PC-9 (cell line): ENCODE measurements at regions not wholly inside any gene's neighbourhood (a gene's known extent, or its start where the extent isn't known, plus 50 kb on each side); places are given as distances from the start of the nearest gene placed in this dataset.

ENCODE experiments used
- BruUV-seq: library from RNA; stranded (reverse); fragments of 400-500 nt; replicated peaks from 2 replicates; lab custom pipeline; 2021; lab: Mats Ljungman, UMichigan
- CTCF ChIA-PET: fragments of 300-600 bp; sonication (Branson Sonifier 250); formaldehyde crosslinking; loops from one replicate; lab custom pipeline; 2022; ENCODE audit warnings: antibody characterized with exemption; lab: Charles Lee
- POLR2A ChIA-PET: fragments of 300-600 bp; sonication (Branson Sonifier 250); formaldehyde crosslinking; loops from one replicate; lab custom pipeline; 2022; ENCODE audit warnings: antibody characterized with exemption; ENCODE audit not compliant: unreplicated experiment; lab: Charles Lee
- DNase-seq, 2 experiments: peaks; one replicate each; pipeline versions ENCODE4 v3.0.0 to v3.0.0-alpha.2; 2015 to 2022; ENCODE audit warnings: mixed read lengths in 1 of 2
- H2AFZ ChIP-seq: fragments of 200-600 bp; sonication (generic); 2 replicates; pipeline ENCODE4 v1.8.1; 2017; ENCODE audit warnings: antibody characterized with exemption
- H3F3A ChIP-seq: fragments of 200-600 bp; sonication (generic); 2 replicates; pipeline ENCODE4 v1.8.1; 2017; ENCODE audit warnings: antibody characterized with exemption, mild to moderate bottlenecking, low read depth; ENCODE audit not compliant: insufficient read depth
- H3K27ac ChIP-seq: fragments of 200-600 bp; sonication (generic); 2 replicates; pipeline ENCODE4 v1.6.1; 2016; ENCODE audit warnings: mixed run types
- H3K27me3 ChIP-seq: fragments of 200-600 bp; sonication (generic); 2 replicates; pipeline ENCODE4 v1.6.1; 2016; ENCODE audit warnings: low read depth, mixed run types; ENCODE audit not compliant: insufficient read depth
- H3K36me3 ChIP-seq: fragments of 200-600 bp; sonication (generic); 2 replicates; pipeline ENCODE4 v1.6.1; 2016; ENCODE audit warnings: low read depth, mixed run types
- H3K4me1 ChIP-seq: fragments of 200-600 bp; sonication (generic); replicated peaks from 2 replicates; pipeline ENCODE4 v1.6.1; 2016; ENCODE audit warnings: mixed run types; ENCODE audit not compliant: insufficient read depth
- H3K4me2 ChIP-seq: fragments of 200-600 bp; sonication (generic); 2 replicates; pipeline ENCODE4 v1.6.1; 2017; ENCODE audit warnings: mixed run types
- H3K4me3 ChIP-seq: fragments of 200-600 bp; sonication (generic); 2 replicates; pipeline ENCODE4 v1.6.1; 2016; ENCODE audit warnings: mixed run types
- H3K79me2 ChIP-seq: fragments of 200-600 bp; sonication (generic); 2 replicates; pipeline ENCODE4 v1.6.1; 2017; ENCODE audit warnings: low read depth, mixed run types
- H3K9me2 ChIP-seq: fragments of 200-600 bp; sonication (generic); 2 replicates; pipeline ENCODE4 v1.8.1; 2017; ENCODE audit warnings: mild to moderate bottlenecking; ENCODE audit not compliant: insufficient read depth
- H3K9me3 ChIP-seq: fragments of 200-600 bp; sonication (generic); 2 replicates; pipeline ENCODE4 v1.8.1; 2016; ENCODE audit warnings: low read depth; ENCODE audit not compliant: insufficient read depth
- H4K20me1 ChIP-seq: fragments of 200-600 bp; sonication (generic); 2 replicates; pipeline ENCODE4 v1.8.1; 2017; ENCODE audit not compliant: insufficient read depth
- CTCF ChIP-seq: fragments of 200-600 bp; sonication (generic); conservative IDR thresholded peaks from 2 replicates; pipeline ENCODE4 v1.6.1; 2017; ENCODE audit warnings: mixed run types, antibody characterized with exemption, mild to moderate bottlenecking, moderate library complexity
- EZH2 ChIP-seq: fragments of 200-600 bp; sonication (generic); IDR thresholded peaks from 2 replicates; pipeline ENCODE4 v1.8.0; 2017; ENCODE audit warnings: antibody characterized with exemption, low read depth
- intact Hi-C: fragments of 100-400 bp; cut with micrococcal nuclease; formaldehyde crosslinking; loops from one replicate; pipeline ENCODE4 v1.10.0; 2022; ENCODE audit not compliant: unreplicated experiment

- H3K4me1 ChIP-seq, result no peaks in the 10 kb centered on the region
- H3K9me2 ChIP-seq, result no peaks in the 10 kb centered on the region
- no peak overlapping the region for H3K27ac ChIP-seq
- no peaks in the 10 kb centered on the region for H3K79me2 ChIP-seq
- DNase-seq, result no peak
- BruUV-seq, result no TSS peak
- intact Hi-C loops, result no loop called here
- no peaks in the 10 kb centered on the region for H3F3A ChIP-seq
- POLR2A ChIA-PET, result no interaction called here
- H3K4me2 ChIP-seq, result no peak overlapping the region
- no peak overlapping the region for H2AFZ ChIP-seq
- no peaks in the 10 kb centered on the region for H3K36me3 ChIP-seq
- no peaks in the 10 kb centered on the region for H3K9me3 ChIP-seq
- TF ChIP-seq EZH2 (no peak), CTCF (no peak)
- no peaks in the 10 kb centered on the region; the same call in 1 of the 2 replicates for H3K27me3 ChIP-seq
- CTCF ChIA-PET, result no interaction called here
- H4K20me1 ChIP-seq, result peaks cover 3% of the 10 kb centered on the region; the same call in 1 of the 2 replicates
- no peak overlapping the region for H3K4me3 ChIP-seq
Measured at GRCh38 chr2:76667821-76668271, 854.3 kb downstream of the LRRTM4 start.

GRCh38 chr2:76642129-76642528, 880.0 kb downstream of the LRRTM4 start:
- H3K4me1 ChIP-seq, result no peaks in the 10 kb centered on the region
- H3K9me3 ChIP-seq, result no peaks in the 10 kb centered on the region
- H3K79me2 ChIP-seq, result no peaks in the 10 kb centered on the region
- H3K4me3 ChIP-seq, result no peak overlapping the region
- H3F3A ChIP-seq, result no peaks in the 10 kb centered on the region
- intact Hi-C loops, result no loop called here
- H3K27me3 ChIP-seq, result peaks cover 10% of the 10 kb centered on the region; the same call in 1 of the 2 replicates
- H3K9me2 ChIP-seq, result no peaks in the 10 kb centered on the region; the same call in 1 of the 2 replicates
- no peaks in the 10 kb centered on the region; the same call in 1 of the 2 replicates for H4K20me1 ChIP-seq
- no peak overlapping the region for H3K4me2 ChIP-seq
- POLR2A ChIA-PET, result no interaction called here
- H3K36me3 ChIP-seq, result no peaks in the 10 kb centered on the region
- no peak overlapping the region for H2AFZ ChIP-seq
- no peak for DNase-seq
- H3K27ac ChIP-seq, result no peak overlapping the region
- BruUV-seq, result no TSS peak
- TF ChIP-seq CTCF (no peak), EZH2 (no peak)
- CTCF ChIA-PET, result no interaction called here

GRCh38 chr2:76641506-76641905, 880.7 kb downstream of the LRRTM4 start:
- POLR2A ChIA-PET, result no interaction called here
- DNase-seq, result no peak
- no peaks in the 10 kb centered on the region for H3F3A ChIP-seq
- no peak for TF ChIP-seq EZH2
- TF ChIP-seq CTCF, result no peak
- no peaks in the 10 kb centered on the region; the same call in 1 of the 2 replicates for H4K20me1 ChIP-seq
- CTCF ChIA-PET, result no interaction called here
- no peaks in the 10 kb centered on the region for H3K79me2 ChIP-seq
- H3K9me2 ChIP-seq, result no peaks in the 10 kb centered on the region; the same call in 1 of the 2 replicates
- peaks cover 10% of the 10 kb centered on the region; the same call in 1 of the 2 replicates for H3K27me3 ChIP-seq
- no peaks in the 10 kb centered on the region for H3K4me1 ChIP-seq
- no peak overlapping the region for H3K4me2 ChIP-seq
- no peaks in the 10 kb centered on the region for H3K36me3 ChIP-seq
- no peaks in the 10 kb centered on the region for H3K9me3 ChIP-seq
- no peak overlapping the region for H2AFZ ChIP-seq
- intact Hi-C loops, result no loop called here
- no TSS peak for BruUV-seq
- H3K27ac ChIP-seq, result no peak overlapping the region
- H3K4me3 ChIP-seq, result no peak overlapping the region
